ENCODE measurements at regions not wholly inside any gene's neighbourhood (a gene's known extent, or its start where the extent isn't known, plus 50 kb on each side); places are given as distances from the start of the nearest gene placed in this dataset.

- TF ChIP-seq EZH2 (optimal IDR thresholded peaks at IDR 0.05; ENCODE audit: low read depth, low read length): no peak
- TF ChIP-seq, protein P1, sequence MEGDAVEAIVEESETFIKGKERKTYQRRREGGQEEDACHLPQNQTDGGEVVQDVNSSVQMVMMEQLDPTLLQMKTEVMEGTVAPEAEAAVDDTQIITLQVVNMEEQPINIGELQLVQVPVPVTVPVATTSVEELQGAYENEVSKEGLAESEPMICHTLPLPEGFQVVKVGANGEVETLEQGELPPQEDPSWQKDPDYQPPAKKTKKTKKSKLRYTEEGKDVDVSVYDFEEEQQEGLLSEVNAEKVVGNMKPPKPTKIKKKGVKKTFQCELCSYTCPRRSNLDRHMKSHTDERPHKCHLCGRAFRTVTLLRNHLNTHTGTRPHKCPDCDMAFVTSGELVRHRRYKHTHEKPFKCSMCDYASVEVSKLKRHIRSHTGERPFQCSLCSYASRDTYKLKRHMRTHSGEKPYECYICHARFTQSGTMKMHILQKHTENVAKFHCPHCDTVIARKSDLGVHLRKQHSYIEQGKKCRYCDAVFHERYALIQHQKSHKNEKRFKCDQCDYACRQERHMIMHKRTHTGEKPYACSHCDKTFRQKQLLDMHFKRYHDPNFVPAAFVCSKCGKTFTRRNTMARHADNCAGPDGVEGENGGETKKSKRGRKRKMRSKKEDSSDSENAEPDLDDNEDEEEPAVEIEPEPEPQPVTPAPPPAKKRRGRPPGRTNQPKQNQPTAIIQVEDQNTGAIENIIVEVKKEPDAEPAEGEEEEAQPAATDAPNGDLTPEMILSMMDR (IDR thresholded peaks at IDR 0.05; ENCODE audit: low read length): no peak
These were observed 58.7 kb upstream of the DHX15 start for GRCh38 chr4:24642981-24643547.
